PFSK-1 (cell line): ENCODE measurements at regions not wholly inside any gene's neighbourhood (a gene's known extent, or its start where the extent isn't known, plus 50 kb on each side); places are given as distances from the start of the nearest gene placed in this dataset.

Experiments used
- FOXP2 ChIP-seq: optimal IDR thresholded peaks from 2 replicates; pipeline ENCODE3; 2011; ENCODE audit warnings: borderline replicate concordance, control low read depth, inconsistent platforms; ENCODE audit not compliant: insufficient read depth; ENCODE audit errors: extremely low read length, extremely low read depth
- POLR2AphosphoS5 ChIP-seq: IDR thresholded peaks from 2 replicates; pipeline ENCODE4 v1.6.1; 2012; ENCODE audit warnings: low read depth, mild to moderate bottlenecking, control low read depth, low read length, moderate library complexity
- REST ChIP-seq, 2 experiments: IDR thresholded peaks; 2 replicates each; pipeline versions ENCODE4 v1.6.1 to v1.8.0; 2011 to 2012; ENCODE audit warnings: low read depth in 2 of 2, low read length in 2 of 2, control low read depth in 1 of 2, inconsistent platforms in 1 of 2, mild to moderate bottlenecking in 1 of 2, moderate library complexity in 1 of 2; ENCODE audit not compliant: insufficient read depth in 1 of 2
- SIN3A ChIP-seq: IDR thresholded peaks from 2 replicates; pipeline ENCODE4 v1.6.1; 2012; ENCODE audit warnings: mild to moderate bottlenecking, low read length, moderate library complexity, borderline replicate concordance; ENCODE audit not compliant: insufficient read depth
- TAF1 ChIP-seq: IDR thresholded peaks from 2 replicates; pipeline ENCODE4 v1.6.1; 2012; ENCODE audit warnings: low read length, control low read depth, borderline replicate concordance; ENCODE audit not compliant: insufficient read depth

GRCh38 chr5:13346401-13346800 is 598.1 kb downstream of the DNAH5 start:
- TF ChIP-seq TAF1: no peak
- TF ChIP-seq POLR2AphosphoS5: no peak
- no peak for TF ChIP-seq SIN3A
- no peak for TF ChIP-seq REST (IDR thresholded peaks at IDR 0.05; ENCODE audit: insufficient read depth in 1 of 2, low read depth in 2 of 2, low read length in 2 of 2)
- TF ChIP-seq FOXP2: no peak
